ENCODE measurements at regions not wholly inside any gene's neighbourhood (a gene's known extent, or its start where the extent isn't known, plus 50 kb on each side); places are given as distances from the start of the nearest gene placed in this dataset.

GRCh38 chr22:49298834-49299750, 528.6 kb downstream of the BRD1 start:
- 46% methylated on average over 5 of the region's 34 CpGs; no CpG with 5 or more reads in 1 of the 2 experiments for WGBS, 2 experiments (ENCODE audit: extremely low coverage in 2 of 2, insufficient read length in 1 of 2)
- Histone ChIP-seq H3K79me1 (ENCODE audit: low read depth in 1 of 2, low read length in 2 of 2) (no peaks in the 10 kb centered on the region), H2AK5ac (ENCODE audit: low read depth, low read length) (no peak overlapping the region), H3K4me1 (ENCODE audit: control insufficient read depth, insufficient read depth, low read length) (no peaks in the 10 kb centered on the region), H2AK9ac (replicated peaks; ENCODE audit: low read depth, low read length, poor library complexity) (no peak overlapping the region), H3K14ac (replicated peaks; ENCODE audit: low read depth, low read length) (no peak overlapping the region), H3K4ac (ENCODE audit: low read depth, low read length) (no peak overlapping the region), H4K91ac (ENCODE audit: insufficient read depth, low read depth, low read length) (no peak overlapping the region), H3K27me3 (ENCODE audit: control insufficient read depth, insufficient read depth, low read length) (no peaks in the 10 kb centered on the region), H3K56ac (ENCODE audit: extremely low read depth, insufficient read depth, low read length) (no peak overlapping the region), H3K4me2 (ENCODE audit: low read depth, low read length) (no peak overlapping the region), H3K18ac (ENCODE audit: low read depth, low read length) (no peak overlapping the region), H3K36me3 (ENCODE audit: control insufficient read depth, insufficient read depth, low read length) (no peaks in the 10 kb centered on the region), H4K5ac (ENCODE audit: low read depth, low read length) (no peak overlapping the region), H4K20me1 (ENCODE audit: insufficient read depth, low read length) (no peaks in the 10 kb centered on the region), H2BK20ac (ENCODE audit: low read depth, low read length) (no peak overlapping the region), H3K23ac (ENCODE audit: low read depth, low read length) (no peak overlapping the region), H3K27ac (ENCODE audit: insufficient read depth, low read length) (no peak overlapping the region), H2BK5ac (ENCODE audit: low read depth, low read length, poor library complexity, severe bottlenecking) (no peak overlapping the region), H3K9ac (ENCODE audit: low read depth, low read length) (no peak overlapping the region), H2BK120ac (ENCODE audit: low read depth, low read length) (no peak overlapping the region), H3K9me1 (ENCODE audit: insufficient read depth, low read length) (no peaks in the 10 kb centered on the region), H4K8ac (ENCODE audit: low read depth in 2 of 2, low read length in 2 of 2) (no peak overlapping the region), H2AFZ (replicated peaks; ENCODE audit: low read length, poor library complexity) (no peak overlapping the region), H2BK15ac (ENCODE audit: low read depth, low read length) (no peak overlapping the region), H3K9me3 (ENCODE audit: control insufficient read depth, insufficient read depth, low read length) (peaks cover 78% of the 10 kb centered on the region), H3K4me3 (ENCODE audit: insufficient read depth, low read depth, low read length) (no peak overlapping the region)
- no TSS peak for BruUV-seq (replicated peaks)
- in situ Hi-C loops (cut with MboI; ENCODE audit: low sequenced_read_pairs): no loop called here
- no peak for DNase-seq
- no peak for ATAC-seq (ENCODE audit: low read depth)
- intact Hi-C loops (cut with micrococcal nuclease): no loop called here
- TF ChIP-seq RFX5 (IDR thresholded peaks at IDR 0.05; ENCODE audit: low read depth, low read length) (no peak), FOS (IDR thresholded peaks at IDR 0.05; ENCODE audit: low read depth, low read length) (no peak), NFE2L2 (IDR thresholded peaks at IDR 0.05; ENCODE audit: low read depth, low read length) (no peak), RAD21 (IDR thresholded peaks at IDR 0.05; ENCODE audit: low read length) (no peak), MAZ (IDR thresholded peaks at IDR 0.05; ENCODE audit: borderline replicate concordance, low read depth, low read length) (no peak)
- TF ChIP-seq, protein P1, sequence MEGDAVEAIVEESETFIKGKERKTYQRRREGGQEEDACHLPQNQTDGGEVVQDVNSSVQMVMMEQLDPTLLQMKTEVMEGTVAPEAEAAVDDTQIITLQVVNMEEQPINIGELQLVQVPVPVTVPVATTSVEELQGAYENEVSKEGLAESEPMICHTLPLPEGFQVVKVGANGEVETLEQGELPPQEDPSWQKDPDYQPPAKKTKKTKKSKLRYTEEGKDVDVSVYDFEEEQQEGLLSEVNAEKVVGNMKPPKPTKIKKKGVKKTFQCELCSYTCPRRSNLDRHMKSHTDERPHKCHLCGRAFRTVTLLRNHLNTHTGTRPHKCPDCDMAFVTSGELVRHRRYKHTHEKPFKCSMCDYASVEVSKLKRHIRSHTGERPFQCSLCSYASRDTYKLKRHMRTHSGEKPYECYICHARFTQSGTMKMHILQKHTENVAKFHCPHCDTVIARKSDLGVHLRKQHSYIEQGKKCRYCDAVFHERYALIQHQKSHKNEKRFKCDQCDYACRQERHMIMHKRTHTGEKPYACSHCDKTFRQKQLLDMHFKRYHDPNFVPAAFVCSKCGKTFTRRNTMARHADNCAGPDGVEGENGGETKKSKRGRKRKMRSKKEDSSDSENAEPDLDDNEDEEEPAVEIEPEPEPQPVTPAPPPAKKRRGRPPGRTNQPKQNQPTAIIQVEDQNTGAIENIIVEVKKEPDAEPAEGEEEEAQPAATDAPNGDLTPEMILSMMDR (conservative IDR thresholded peaks at IDR 0.05; ENCODE audit: low read depth, low read length): no peak
- dilution Hi-C loops (cut with HindIII; ENCODE audit: low sequenced_read_pairs, unreplicated experiment): no loop called here
- POLR2A ChIA-PET (ENCODE audit: unreplicated experiment): no interaction called here
- CTCF ChIA-PET: interaction anchor here (0.6 kb wide), 1 partner anchor 15 kb away, joined by 3 read pairs; no protein-coding TSS in a partner anchor

Data from IMR-90 (cell line).